ENCODE measurements at regions not wholly inside any gene's neighbourhood (a gene's known extent, or its start where the extent isn't known, plus 50 kb on each side); places are given as distances from the start of the nearest gene placed in this dataset.

DNA sequence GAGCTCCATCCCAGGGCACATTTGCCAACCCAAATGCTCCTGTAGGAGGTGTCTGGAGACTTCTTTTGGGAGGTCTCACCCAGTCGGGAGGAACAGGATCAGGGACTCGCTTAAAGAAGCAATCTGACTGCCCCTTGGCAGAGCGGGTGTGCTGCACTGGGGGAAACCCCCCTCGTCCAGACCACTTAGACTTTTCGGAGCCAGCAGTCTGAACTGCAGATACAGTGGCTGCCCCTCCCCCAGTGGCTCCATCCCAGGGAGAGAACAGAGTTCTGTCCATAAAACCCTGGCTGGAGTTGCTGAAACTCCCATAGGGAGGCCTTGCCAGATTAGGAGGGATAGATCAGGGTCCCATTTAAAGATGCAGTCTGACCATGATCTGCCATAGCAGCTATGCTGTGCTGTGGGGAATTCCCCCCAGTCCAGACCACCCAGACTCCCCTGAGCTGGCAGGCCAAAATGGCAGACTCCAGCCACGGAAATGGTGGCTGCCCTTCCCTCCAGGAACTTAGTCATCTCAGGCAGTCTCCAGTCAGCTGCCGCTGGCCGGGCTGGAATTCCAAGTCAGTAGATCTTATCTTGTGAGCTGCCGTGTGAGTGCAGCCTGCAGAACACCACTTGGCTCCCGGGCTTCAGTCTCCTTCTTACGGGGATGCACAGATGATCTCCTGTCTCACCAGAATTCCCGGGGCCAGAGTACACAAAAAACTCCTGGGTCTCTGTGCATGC, 278.1 kb upstream of the SASH1 start:
- Histone ChIP-seq H3K4me1 (ENCODE audit: control insufficient read depth, low read depth, low read length) (no peaks in the 10 kb centered on the region), H3K56ac (ENCODE audit: low read length) (no peak overlapping the region), H3K18ac (ENCODE audit: low read length) (no peak overlapping the region), H3K23ac (ENCODE audit: low read length) (no peak overlapping the region), H4K5ac (ENCODE audit: low read length) (no peak overlapping the region), H2AK5ac (ENCODE audit: low read length) (no peak overlapping the region), H3K79me1 (ENCODE audit: low read length) (no peaks in the 10 kb centered on the region), H3K27me3 (ENCODE audit: insufficient read depth, low read length, poor library complexity) (no peaks in the 10 kb centered on the region), H3K9ac (ENCODE audit: low read length) (no peak overlapping the region), H3K4me3 (ENCODE audit: low read length) (no peak overlapping the region), H3K4ac (ENCODE audit: low read depth, low read length) (no peak overlapping the region), H2BK120ac (ENCODE audit: low read depth, low read length) (no peak overlapping the region), H3K36me3 (ENCODE audit: control insufficient read depth, insufficient read depth, low read length) (no peaks in the 10 kb centered on the region), H3K27ac (ENCODE audit: low read depth, low read length) (no peak overlapping the region), H3K79me2 (ENCODE audit: control insufficient read depth, insufficient read depth, low read length) (no peaks in the 10 kb centered on the region), H3K4me2 (ENCODE audit: low read length) (no peak overlapping the region), H2BK15ac (replicated peaks; ENCODE audit: low read depth) (no peak overlapping the region), H2BK5ac (ENCODE audit: low read length) (no peak overlapping the region), H4K8ac (ENCODE audit: low read depth, low read length) (no peak overlapping the region)
- no CpG with 5 or more reads among the region's 12 CpGs for WGBS (ENCODE audit: extremely low coverage, insufficient coverage, low lambda C conversion rate)
- peak; percentile 66 for DNase-seq

- Histone ChIP-seq H2BK5ac (ENCODE audit: low read length) (no peak overlapping the region), H2BK15ac (replicated peaks; ENCODE audit: low read depth) (no peak overlapping the region), H3K4ac (ENCODE audit: low read depth, low read length) (no peak overlapping the region), H3K4me3 (ENCODE audit: low read length) (no peak overlapping the region), H3K4me1 (ENCODE audit: control insufficient read depth, low read depth, low read length) (no peaks in the 10 kb centered on the region), H3K4me2 (ENCODE audit: low read length) (no peak overlapping the region), H3K36me3 (ENCODE audit: control insufficient read depth, insufficient read depth, low read length) (no peaks in the 10 kb centered on the region), H3K9ac (ENCODE audit: low read length) (no peak overlapping the region), H4K5ac (ENCODE audit: low read length) (no peak overlapping the region), H3K27me3 (ENCODE audit: insufficient read depth, low read length, poor library complexity) (no peaks in the 10 kb centered on the region), H3K18ac (ENCODE audit: low read length) (no peak overlapping the region), H3K79me2 (ENCODE audit: control insufficient read depth, insufficient read depth, low read length) (no peaks in the 10 kb centered on the region), H2BK120ac (ENCODE audit: low read depth, low read length) (no peak overlapping the region), H3K27ac (ENCODE audit: low read depth, low read length) (no peak overlapping the region), H3K23ac (ENCODE audit: low read length) (no peak overlapping the region), H3K56ac (ENCODE audit: low read length) (no peak overlapping the region), H2AK5ac (ENCODE audit: low read length) (no peak overlapping the region), H4K8ac (ENCODE audit: low read depth, low read length) (no peak overlapping the region), H3K79me1 (ENCODE audit: low read length) (no peaks in the 10 kb centered on the region)
- no CpG with 5 or more reads among the region's 11 CpGs for WGBS (ENCODE audit: extremely low coverage, insufficient coverage, low lambda C conversion rate)
- no peak for DNase-seq
Observed at GRCh38 chr6:148068437-148069061, 274.1 kb upstream of the SASH1 start.

GRCh38 chr6:148069256-148069655, 273.4 kb upstream of the SASH1 start:
- no peak for DNase-seq
- no peaks in the 10 kb centered on the region for H3K36me3 ChIP-seq (ENCODE audit: control insufficient read depth, insufficient read depth, low read length)
- H3K56ac ChIP-seq (ENCODE audit: low read length): no peak overlapping the region
- H3K4me2 ChIP-seq (ENCODE audit: low read length): no peak overlapping the region
- H2BK15ac ChIP-seq (replicated peaks; ENCODE audit: low read depth): no peak overlapping the region
- no peak overlapping the region for H3K4me3 ChIP-seq (ENCODE audit: low read length)
- H3K9ac ChIP-seq (ENCODE audit: low read length): no peak overlapping the region
- no peak overlapping the region for H3K23ac ChIP-seq (ENCODE audit: low read length)
- no CpG with 5 or more reads among the region's 5 CpGs for WGBS (ENCODE audit: extremely low coverage, insufficient coverage, low lambda C conversion rate)
- H2BK120ac ChIP-seq (ENCODE audit: low read depth, low read length): no peak overlapping the region
- H4K5ac ChIP-seq (ENCODE audit: low read length): no peak overlapping the region
- no peak overlapping the region for H2AK5ac ChIP-seq (ENCODE audit: low read length)
- H3K18ac ChIP-seq (ENCODE audit: low read length): no peak overlapping the region
- H4K8ac ChIP-seq (ENCODE audit: low read depth, low read length): no peak overlapping the region
- H3K27ac ChIP-seq (ENCODE audit: low read depth, low read length): no peak overlapping the region
- no peaks in the 10 kb centered on the region for H3K4me1 ChIP-seq (ENCODE audit: control insufficient read depth, low read depth, low read length)
- no peak overlapping the region for H2BK5ac ChIP-seq (ENCODE audit: low read length)
- H3K27me3 ChIP-seq (ENCODE audit: insufficient read depth, low read length, poor library complexity): no peaks in the 10 kb centered on the region
- no peak overlapping the region for H3K4ac ChIP-seq (ENCODE audit: low read depth, low read length)
- H3K79me2 ChIP-seq (ENCODE audit: control insufficient read depth, insufficient read depth, low read length): no peaks in the 10 kb centered on the region
- H3K79me1 ChIP-seq (ENCODE audit: low read length): no peaks in the 10 kb centered on the region

GRCh38 chr6:148074291-148074690, 268.3 kb upstream of the SASH1 start:
- H3K4ac ChIP-seq (ENCODE audit: low read depth, low read length): no peak overlapping the region
- no CpG with 5 or more reads among the region's 6 CpGs for WGBS (ENCODE audit: extremely low coverage, insufficient coverage, low lambda C conversion rate)
- H3K36me3 ChIP-seq (ENCODE audit: control insufficient read depth, insufficient read depth, low read length): no peaks in the 10 kb centered on the region
- H3K18ac ChIP-seq (ENCODE audit: low read length): no peak overlapping the region
- H3K4me3 ChIP-seq (ENCODE audit: low read length): no peak overlapping the region
- H3K9ac ChIP-seq (ENCODE audit: low read length): no peak overlapping the region
- H3K27ac ChIP-seq (ENCODE audit: low read depth, low read length): no peak overlapping the region
- no peak overlapping the region for H3K56ac ChIP-seq (ENCODE audit: low read length)
- H2BK120ac ChIP-seq (ENCODE audit: low read depth, low read length): no peak overlapping the region
- H2BK15ac ChIP-seq (replicated peaks; ENCODE audit: low read depth): no peak overlapping the region
- no peak overlapping the region for H4K8ac ChIP-seq (ENCODE audit: low read depth, low read length)
- H4K5ac ChIP-seq (ENCODE audit: low read length): no peak overlapping the region
- no peaks in the 10 kb centered on the region for H3K79me1 ChIP-seq (ENCODE audit: low read length)
- H2BK5ac ChIP-seq (ENCODE audit: low read length): no peak overlapping the region
- no peaks in the 10 kb centered on the region for H3K79me2 ChIP-seq (ENCODE audit: control insufficient read depth, insufficient read depth, low read length)
- H3K4me2 ChIP-seq (ENCODE audit: low read length): no peak overlapping the region
- no peaks in the 10 kb centered on the region for H3K27me3 ChIP-seq (ENCODE audit: insufficient read depth, low read length, poor library complexity)
- DNase-seq: no peak
- H3K23ac ChIP-seq (ENCODE audit: low read length): no peak overlapping the region
- no peaks in the 10 kb centered on the region for H3K4me1 ChIP-seq (ENCODE audit: control insufficient read depth, low read depth, low read length)
- H2AK5ac ChIP-seq (ENCODE audit: low read length): no peak overlapping the region

- Histone ChIP-seq H3K9ac (ENCODE audit: low read length) (no peak overlapping the region), H3K23ac (ENCODE audit: low read length) (no peak overlapping the region), H3K4me3 (ENCODE audit: low read length) (no peak overlapping the region), H3K27me3 (ENCODE audit: insufficient read depth, low read length, poor library complexity) (no peaks in the 10 kb centered on the region), H3K56ac (ENCODE audit: low read length) (no peak overlapping the region), H3K4me1 (ENCODE audit: control insufficient read depth, low read depth, low read length) (no peaks in the 10 kb centered on the region), H3K4me2 (ENCODE audit: low read length) (no peak overlapping the region), H3K27ac (ENCODE audit: low read depth, low read length) (no peak overlapping the region), H2BK120ac (ENCODE audit: low read depth, low read length) (no peak overlapping the region), H3K18ac (ENCODE audit: low read length) (no peak overlapping the region), H4K8ac (ENCODE audit: low read depth, low read length) (no peak overlapping the region), H2BK15ac (replicated peaks; ENCODE audit: low read depth) (no peak overlapping the region), H3K4ac (ENCODE audit: low read depth, low read length) (no peak overlapping the region), H4K5ac (ENCODE audit: low read length) (no peak overlapping the region), H2AK5ac (ENCODE audit: low read length) (no peak overlapping the region), H3K36me3 (ENCODE audit: control insufficient read depth, insufficient read depth, low read length) (no peaks in the 10 kb centered on the region), H2BK5ac (ENCODE audit: low read length) (no peak overlapping the region), H3K79me2 (ENCODE audit: control insufficient read depth, insufficient read depth, low read length) (no peaks in the 10 kb centered on the region), H3K79me1 (ENCODE audit: low read length) (no peaks in the 10 kb centered on the region)
- no CpG with 5 or more reads among the region's 5 CpGs for WGBS (ENCODE audit: extremely low coverage, insufficient coverage, low lambda C conversion rate)
- no peak for DNase-seq
Observed at GRCh38 chr6:148074738-148075137, 267.9 kb upstream of the SASH1 start.

DNA sequence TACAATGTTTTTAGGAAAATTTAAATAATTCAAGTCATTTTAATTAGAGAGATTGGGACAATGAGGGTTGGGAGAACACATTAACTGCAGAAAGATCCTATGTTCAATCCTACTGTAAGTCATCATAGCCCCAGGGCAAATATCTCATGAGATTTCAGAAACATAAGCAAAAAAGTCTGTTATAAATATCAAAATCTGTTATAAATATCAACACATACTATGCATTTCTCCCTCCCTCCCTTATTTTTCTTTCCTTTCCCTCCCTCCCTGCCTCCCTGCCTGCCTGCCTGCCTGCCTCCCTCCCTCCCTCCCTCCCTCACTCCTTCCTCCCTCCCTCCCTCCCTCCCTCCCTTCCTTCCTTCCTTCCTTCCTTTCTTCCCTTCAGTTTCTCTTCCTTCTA, 267.3 kb upstream of the SASH1 start:
- H2BK5ac ChIP-seq (ENCODE audit: low read length): no peak overlapping the region
- no peak overlapping the region for H4K5ac ChIP-seq (ENCODE audit: low read length)
- H3K27ac ChIP-seq (ENCODE audit: low read depth, low read length): no peak overlapping the region
- H2BK120ac ChIP-seq (ENCODE audit: low read depth, low read length): no peak overlapping the region
- no peaks in the 10 kb centered on the region for H3K27me3 ChIP-seq (ENCODE audit: insufficient read depth, low read length, poor library complexity)
- H3K56ac ChIP-seq (ENCODE audit: low read length): no peak overlapping the region
- H3K4me2 ChIP-seq (ENCODE audit: low read length): no peak overlapping the region
- H2BK15ac ChIP-seq (replicated peaks; ENCODE audit: low read depth): no peak overlapping the region
- H3K79me1 ChIP-seq (ENCODE audit: low read length): no peaks in the 10 kb centered on the region
- no peak overlapping the region for H3K4ac ChIP-seq (ENCODE audit: low read depth, low read length)
- H3K4me1 ChIP-seq (ENCODE audit: control insufficient read depth, low read depth, low read length): no peaks in the 10 kb centered on the region
- H4K8ac ChIP-seq (ENCODE audit: low read depth, low read length): no peak overlapping the region
- no peaks in the 10 kb centered on the region for H3K36me3 ChIP-seq (ENCODE audit: control insufficient read depth, insufficient read depth, low read length)
- H3K18ac ChIP-seq (ENCODE audit: low read length): no peak overlapping the region
- H3K23ac ChIP-seq (ENCODE audit: low read length): no peak overlapping the region
- H2AK5ac ChIP-seq (ENCODE audit: low read length): no peak overlapping the region
- H3K79me2 ChIP-seq (ENCODE audit: control insufficient read depth, insufficient read depth, low read length): no peaks in the 10 kb centered on the region
- no peak overlapping the region for H3K4me3 ChIP-seq (ENCODE audit: low read length)
- DNase-seq: no peak
- H3K9ac ChIP-seq (ENCODE audit: low read length): no peak overlapping the region
